Caco-2 (cell line): ENCODE measurements at regions not wholly inside any gene's neighbourhood (a gene's known extent, or its start where the extent isn't known, plus 50 kb on each side); places are given as distances from the start of the nearest gene placed in this dataset.

ENCODE experiments used
- BruUV-seq: library from RNA; stranded (reverse); fragments of 400-500 nt; replicated peaks from 2 replicates; lab custom pipeline; 2021; lab: Mats Ljungman, UMichigan
- CTCF ChIA-PET: fragments of 300-600 bp; sonication (Branson Sonifier 250); formaldehyde crosslinking; loops from one replicate; lab custom pipeline; 2022; ENCODE audit warnings: antibody characterized with exemption; lab: Charles Lee
- POLR2A ChIA-PET: fragments of 300-600 bp; sonication (Branson Sonifier 250); formaldehyde crosslinking; loops from one replicate; lab custom pipeline; 2022; ENCODE audit warnings: antibody characterized with exemption; lab: Charles Lee
- DNase-seq, 2 experiments: peaks; one replicate each; pipeline versions ENCODE4 v3.0.0 to v3.0.0-alpha.2; 2020 to 2022
- H3K27me3 ChIP-seq: replicated peaks from 2 replicates; pipeline ENCODE4 v1.6.0; 2011; ENCODE audit warnings: low read length; ENCODE audit not compliant: control insufficient read depth, insufficient read depth
- H3K36me3 ChIP-seq: 2 replicates; pipeline ENCODE4 v1.5.1; 2011; ENCODE audit warnings: low read length; ENCODE audit not compliant: control insufficient read depth, insufficient read depth
- H3K4me1 ChIP-seq: fragments of 250-450 bp; sonication (Bioruptor Pico); 2 replicates; pipeline ENCODE4 v1.5.1; 2020; ENCODE audit warnings: mild to moderate bottlenecking
- H3K4me3 ChIP-seq: 2 replicates; pipeline ENCODE4 v1.5.1; 2011; ENCODE audit warnings: low read depth, mild to moderate bottlenecking, control low read depth, low read length
- H3K9me3 ChIP-seq: fragments of 250-450 bp; sonication (Bioruptor Pico); 2 replicates; pipeline ENCODE4 v1.5.1; 2020; ENCODE audit warnings: mild to moderate bottlenecking, moderate library complexity
- H3K27ac Mint-ChIP-seq: one replicate; pipeline ENCODE4 v1.8.0; 2022; ENCODE audit warnings: mixed read lengths; ENCODE audit not compliant: unreplicated experiment
- H3K27me3 Mint-ChIP-seq: one replicate; pipeline ENCODE4 v1.8.0; 2022; ENCODE audit warnings: mixed read lengths; ENCODE audit not compliant: insufficient read depth, unreplicated experiment
- H3K36me3 Mint-ChIP-seq: one replicate; pipeline ENCODE4 v1.8.0; 2022; ENCODE audit warnings: mild to moderate bottlenecking, mixed read lengths; ENCODE audit not compliant: insufficient read depth, unreplicated experiment
- H3K4me1 Mint-ChIP-seq: one replicate; pipeline ENCODE4 v1.8.0; 2022; ENCODE audit warnings: low read depth, mixed read lengths; ENCODE audit not compliant: unreplicated experiment
- H3K4me3 Mint-ChIP-seq: one replicate; pipeline ENCODE4 v1.8.0; 2022; ENCODE audit warnings: mild to moderate bottlenecking, moderate library complexity, mixed read lengths; ENCODE audit not compliant: unreplicated experiment
- H3K9me3 Mint-ChIP-seq: one replicate; pipeline ENCODE4 v1.8.0; 2022; ENCODE audit warnings: mixed read lengths; ENCODE audit not compliant: unreplicated experiment
- intact Hi-C: fragments of 100-400 bp; cut with micrococcal nuclease; formaldehyde crosslinking; loops from one replicate; pipeline ENCODE4 v1.10.0; 2022; ENCODE audit not compliant: unreplicated experiment
- TF ChIP-seq, protein P1 (sequence below), 2 experiments: fragments of 200-600 bp in 1 of 2; IDR thresholded peaks; 1 replicate in 1 of 2; 2 replicates in 1 of 2; pipeline versions ENCODE4 v1.5.1 to v1.8.0; 2011 to 2022; ENCODE audit warnings: antibody characterized with exemption in 1 of 2, control low read depth in 1 of 2, inconsistent platforms in 1 of 2, low read depth in 1 of 2, low read length in 1 of 2, mild to moderate bottlenecking in 1 of 2, moderate library complexity in 1 of 2; ENCODE audit not compliant: insufficient read depth in 1 of 2, severe bottlenecking in 1 of 2, unreplicated experiment in 1 of 2

DNA sequence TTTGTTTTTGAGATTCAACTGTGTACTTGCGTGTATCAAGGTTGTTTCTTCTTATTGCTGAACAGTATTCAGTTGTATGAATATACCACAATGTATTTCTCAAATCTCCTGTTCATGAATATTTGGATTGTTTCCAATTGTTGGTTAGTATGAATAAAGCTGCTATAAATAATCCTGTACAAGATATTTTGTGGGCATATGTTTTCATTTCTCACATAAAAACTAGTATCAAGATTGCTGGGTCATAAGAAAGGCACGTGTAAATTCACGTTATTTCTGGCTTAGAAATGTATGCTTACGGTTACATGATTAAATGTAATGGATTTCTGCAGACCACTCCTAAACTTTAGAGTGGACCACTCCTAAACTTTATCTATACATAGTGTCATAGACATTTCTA lies 96.6 kb downstream of the BTBD3 start:
- DNase-seq = no peak
- H3K4me1 ChIP-seq = no peaks in the 10 kb centered on the region
- no peaks in the 10 kb centered on the region for H3K9me3 ChIP-seq
- BruUV-seq = no TSS peak
- ChIA-PET CTCF (no interaction called here), POLR2A (no interaction called here)
- no peaks in the 10 kb centered on the region; the same call in 1 of the 2 replicates for H3K27me3 ChIP-seq
- Mint-ChIP-seq H3K27me3 (peaks cover 2% of the 10 kb centered on the region), H3K36me3 (no peaks in the 10 kb centered on the region), H3K9me3 (no peaks in the 10 kb centered on the region), H3K27ac (no peak overlapping the region), H3K4me3 (no peak overlapping the region), H3K4me1 (no peaks in the 10 kb centered on the region)
- intact Hi-C loops = loop anchor here (5.0 kb wide), 2 partner anchors 337 to 343 kb away; no protein-coding TSS in a partner anchor
- no peak overlapping the region for H3K4me3 ChIP-seq
- TF ChIP-seq, protein P1, sequence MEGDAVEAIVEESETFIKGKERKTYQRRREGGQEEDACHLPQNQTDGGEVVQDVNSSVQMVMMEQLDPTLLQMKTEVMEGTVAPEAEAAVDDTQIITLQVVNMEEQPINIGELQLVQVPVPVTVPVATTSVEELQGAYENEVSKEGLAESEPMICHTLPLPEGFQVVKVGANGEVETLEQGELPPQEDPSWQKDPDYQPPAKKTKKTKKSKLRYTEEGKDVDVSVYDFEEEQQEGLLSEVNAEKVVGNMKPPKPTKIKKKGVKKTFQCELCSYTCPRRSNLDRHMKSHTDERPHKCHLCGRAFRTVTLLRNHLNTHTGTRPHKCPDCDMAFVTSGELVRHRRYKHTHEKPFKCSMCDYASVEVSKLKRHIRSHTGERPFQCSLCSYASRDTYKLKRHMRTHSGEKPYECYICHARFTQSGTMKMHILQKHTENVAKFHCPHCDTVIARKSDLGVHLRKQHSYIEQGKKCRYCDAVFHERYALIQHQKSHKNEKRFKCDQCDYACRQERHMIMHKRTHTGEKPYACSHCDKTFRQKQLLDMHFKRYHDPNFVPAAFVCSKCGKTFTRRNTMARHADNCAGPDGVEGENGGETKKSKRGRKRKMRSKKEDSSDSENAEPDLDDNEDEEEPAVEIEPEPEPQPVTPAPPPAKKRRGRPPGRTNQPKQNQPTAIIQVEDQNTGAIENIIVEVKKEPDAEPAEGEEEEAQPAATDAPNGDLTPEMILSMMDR (IDR thresholded peaks at IDR 0.05; ENCODE audit: insufficient read depth in 1 of 2, low read depth in 1 of 2, low read length in 1 of 2, severe bottlenecking in 1 of 2, unreplicated experiment in 1 of 2) = no peak
- H3K36me3 ChIP-seq = no peaks in the 10 kb centered on the region

DNA sequence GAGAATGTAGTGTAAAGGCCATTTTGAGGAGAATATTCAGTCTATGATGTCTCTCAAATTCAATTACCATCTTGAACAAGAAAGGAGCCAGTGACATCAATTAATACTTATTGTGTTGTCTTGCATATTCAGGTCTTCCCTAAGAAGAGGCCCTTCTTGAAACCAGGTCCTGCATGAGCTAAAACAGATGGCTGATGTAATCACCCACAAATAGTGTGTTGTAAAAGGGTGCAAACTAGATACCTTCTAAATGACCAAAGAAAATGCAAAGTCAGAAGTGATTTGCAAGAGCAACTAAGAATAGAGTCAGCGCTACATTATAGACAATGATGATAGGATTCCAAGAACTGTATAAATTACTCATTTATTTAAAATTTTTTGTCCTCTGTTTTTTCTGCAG lies 97.0 kb downstream of the BTBD3 start:
- H3K9me3 Mint-ChIP-seq = no peaks in the 10 kb centered on the region
- H3K27me3 Mint-ChIP-seq = peaks cover 2% of the 10 kb centered on the region
- no peak overlapping the region for H3K27ac Mint-ChIP-seq
- H3K9me3 ChIP-seq = no peaks in the 10 kb centered on the region
- no peaks in the 10 kb centered on the region; the same call in 1 of the 2 replicates for H3K27me3 ChIP-seq
- no peak overlapping the region for H3K4me3 ChIP-seq
- H3K4me1 Mint-ChIP-seq = no peaks in the 10 kb centered on the region
- no peaks in the 10 kb centered on the region for H3K4me1 ChIP-seq
- DNase-seq = no peak
- H3K36me3 Mint-ChIP-seq = no peaks in the 10 kb centered on the region
- POLR2A ChIA-PET = no interaction called here
- BruUV-seq = no TSS peak
- H3K36me3 ChIP-seq = no peaks in the 10 kb centered on the region
- TF ChIP-seq, protein P1 (IDR thresholded peaks at IDR 0.05; ENCODE audit: insufficient read depth in 1 of 2, low read depth in 1 of 2, low read length in 1 of 2, severe bottlenecking in 1 of 2, unreplicated experiment in 1 of 2) = no peak
- H3K4me3 Mint-ChIP-seq = no peak overlapping the region
- intact Hi-C loops = loop anchor here (5.0 kb wide), 2 partner anchors 337 to 343 kb away; no protein-coding TSS in a partner anchor
- CTCF ChIA-PET = no interaction called here

DNA sequence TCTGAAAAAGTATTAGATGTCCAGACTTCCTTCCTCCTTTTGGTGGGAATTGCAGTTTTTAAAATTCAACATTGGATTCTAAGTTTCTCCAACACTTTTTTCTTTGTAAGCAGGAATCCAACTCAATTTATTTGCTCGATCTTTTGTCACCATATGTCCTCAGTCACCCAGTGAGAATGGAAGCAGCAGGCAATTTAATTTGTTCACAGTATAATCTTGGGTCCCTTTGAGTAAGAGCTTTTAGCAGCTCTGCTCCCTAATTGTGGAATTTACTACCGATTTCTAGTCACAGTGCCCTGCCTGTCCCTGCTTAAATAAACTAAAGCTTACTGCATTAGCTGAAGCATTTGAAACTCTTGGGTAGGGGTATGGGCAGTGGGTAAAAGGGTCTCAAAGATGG lies 98.6 kb downstream of the BTBD3 start:
- H3K4me3 ChIP-seq = no peak overlapping the region
- H3K27me3 Mint-ChIP-seq = peaks cover 6% of the 10 kb centered on the region
- POLR2A ChIA-PET = no interaction called here
- H3K9me3 ChIP-seq = no peaks in the 10 kb centered on the region
- no peak overlapping the region for H3K4me3 Mint-ChIP-seq
- H3K9me3 Mint-ChIP-seq = no peaks in the 10 kb centered on the region
- H3K27ac Mint-ChIP-seq = no peak overlapping the region
- TF ChIP-seq, protein P1 (IDR thresholded peaks at IDR 0.05; ENCODE audit: insufficient read depth in 1 of 2, low read depth in 1 of 2, low read length in 1 of 2, severe bottlenecking in 1 of 2, unreplicated experiment in 1 of 2) = no peak
- BruUV-seq = no TSS peak
- CTCF ChIA-PET = no interaction called here
- H3K36me3 ChIP-seq = no peaks in the 10 kb centered on the region
- no peaks in the 10 kb centered on the region; the same call in 1 of the 2 replicates for H3K27me3 ChIP-seq
- no peaks in the 10 kb centered on the region for H3K4me1 ChIP-seq
- H3K36me3 Mint-ChIP-seq = no peaks in the 10 kb centered on the region
- intact Hi-C loops = no loop called here
- no peak for DNase-seq
- no peaks in the 10 kb centered on the region for H3K4me1 Mint-ChIP-seq
